NCI-H2107 (cell line): ENCODE measurements at regions not wholly inside any gene's neighbourhood (a gene's known extent, or its start where the extent isn't known, plus 50 kb on each side); places are given as distances from the start of the nearest gene placed in this dataset.

Experiments used
- DNase-seq: peaks from one replicate; lab custom pipeline; 2025; lab: John Stamatoyannopoulos, UW

DNA sequence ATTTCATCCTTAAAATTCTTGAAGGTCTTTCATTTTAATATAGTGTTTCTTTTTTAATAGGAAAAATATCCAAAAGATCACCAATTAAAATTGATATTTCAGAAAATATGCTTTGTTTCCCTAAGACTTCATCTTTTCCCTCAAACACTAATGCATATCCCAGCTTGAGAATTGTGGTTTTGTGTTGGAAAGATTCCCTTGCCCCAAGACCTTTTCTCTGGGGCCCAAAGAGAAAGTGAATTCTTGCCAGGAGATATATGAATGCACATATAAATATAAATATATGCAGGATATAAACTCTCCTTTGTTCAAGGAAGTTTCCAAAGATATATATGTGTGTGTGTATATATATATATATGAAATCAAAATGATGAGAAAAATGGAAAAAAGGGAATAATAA is 241.2 kb downstream of the FAM76B start:
- no peak for DNase-seq

GRCh38 chr11:95547976-95548375 is 241.6 kb downstream of the FAM76B start:
- no peak for DNase-seq

- no peak for DNase-seq
Observed at GRCh38 chr11:95547186-95547585, 242.4 kb downstream of the FAM76B start.

DNA sequence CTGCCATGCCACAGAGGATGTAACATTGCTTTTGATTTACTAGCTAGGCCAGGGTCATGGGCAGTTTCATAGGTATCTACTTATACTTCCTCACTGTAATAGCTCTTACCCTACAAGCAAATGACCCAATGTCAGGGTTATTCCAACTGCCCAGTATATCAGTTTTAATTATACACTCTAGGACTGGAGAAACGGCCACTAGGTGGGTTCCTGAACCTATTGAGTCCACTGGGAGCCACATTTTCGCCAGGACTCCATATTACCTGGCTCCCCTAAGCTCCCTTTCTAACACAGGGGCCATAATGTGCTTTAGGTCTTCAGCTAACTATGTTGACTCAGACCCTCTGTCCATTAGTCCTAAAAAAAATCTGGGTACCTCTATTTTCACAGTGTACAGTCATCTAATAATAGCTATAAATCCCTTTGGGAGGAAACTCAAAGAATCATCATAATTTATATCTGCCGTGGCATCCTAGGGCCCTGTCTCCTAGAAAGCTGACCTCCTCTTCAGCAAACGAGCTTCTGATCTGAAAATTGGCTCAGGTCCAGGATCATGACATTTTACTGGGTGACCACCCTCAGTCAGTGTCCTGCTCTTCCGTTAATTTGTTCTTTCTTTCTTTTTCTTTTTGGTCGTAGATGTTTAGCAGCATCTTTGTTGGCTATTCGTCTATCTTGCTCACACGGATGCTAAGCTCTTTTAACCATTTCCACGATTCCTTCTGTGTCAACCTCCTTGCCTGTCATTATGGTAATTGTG is 244.3 kb downstream of the FAM76B start:
- DNase-seq = no peak

DNA sequence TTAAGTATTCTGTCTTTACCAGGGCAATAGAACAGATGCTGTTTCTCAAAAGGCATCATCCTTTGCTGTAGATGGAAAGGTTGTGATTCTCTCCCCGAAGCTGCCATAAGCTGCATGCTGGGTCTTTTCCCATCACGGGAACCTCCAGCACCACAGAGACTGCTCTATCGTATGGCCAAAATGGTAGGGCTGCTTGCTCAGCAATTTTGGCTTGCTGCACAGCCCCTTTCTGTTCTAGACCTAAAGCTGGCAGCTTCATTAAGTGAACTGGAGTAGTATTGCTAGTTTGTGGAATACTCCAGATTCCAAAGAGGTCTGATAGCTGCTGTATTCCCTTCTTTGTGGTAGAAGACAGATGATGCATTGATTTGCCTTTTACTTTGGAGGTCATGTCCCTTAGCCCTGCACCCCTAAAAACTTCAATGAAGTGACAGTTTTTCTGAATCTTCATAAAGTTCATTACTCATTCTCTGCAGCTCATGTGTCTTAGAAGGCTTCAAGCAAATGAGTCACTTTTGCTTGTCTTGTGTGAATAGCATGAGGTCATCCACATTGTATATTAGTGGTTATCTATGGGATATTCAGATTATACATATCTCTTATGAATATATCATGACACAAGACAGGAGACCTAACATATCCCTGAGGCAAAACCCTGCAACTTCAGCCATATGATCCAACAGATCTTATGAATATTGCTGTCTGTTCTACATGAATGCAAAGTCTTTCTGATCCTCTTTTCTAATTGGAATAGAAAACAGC is 245.3 kb downstream of the FAM76B start:
- DNase-seq = no peak

GRCh38 chr11:95542868-95543551 is 246.6 kb downstream of the FAM76B start:
- DNase-seq = no peak

DNA sequence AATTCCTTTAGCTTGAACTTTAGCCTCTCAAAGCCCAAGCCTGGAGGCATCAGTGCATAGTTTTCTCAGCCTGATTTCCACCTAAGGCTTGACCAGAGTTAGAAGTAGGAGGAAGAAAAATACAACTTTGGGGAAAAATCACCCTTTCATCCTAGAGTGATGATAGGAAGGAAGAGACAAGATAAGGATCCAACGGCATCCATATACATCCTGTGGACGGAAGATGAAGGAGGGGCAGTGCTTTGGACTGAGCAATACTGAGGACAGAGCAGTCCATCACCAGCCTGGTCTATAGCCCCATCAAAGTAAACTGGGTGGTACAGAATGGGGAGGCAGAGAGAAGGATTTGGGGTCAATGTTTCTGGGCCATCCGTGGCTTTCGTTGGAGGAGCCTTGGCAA is 247.9 kb downstream of the FAM76B start:
- DNase-seq = no peak

GRCh38 chr11:95536047-95536690 is 253.4 kb downstream of the FAM76B start:
- DNase-seq = no peak

GRCh38 chr11:95534809-95535208 is 254.8 kb downstream of the FAM76B start:
- no peak for DNase-seq

DNA sequence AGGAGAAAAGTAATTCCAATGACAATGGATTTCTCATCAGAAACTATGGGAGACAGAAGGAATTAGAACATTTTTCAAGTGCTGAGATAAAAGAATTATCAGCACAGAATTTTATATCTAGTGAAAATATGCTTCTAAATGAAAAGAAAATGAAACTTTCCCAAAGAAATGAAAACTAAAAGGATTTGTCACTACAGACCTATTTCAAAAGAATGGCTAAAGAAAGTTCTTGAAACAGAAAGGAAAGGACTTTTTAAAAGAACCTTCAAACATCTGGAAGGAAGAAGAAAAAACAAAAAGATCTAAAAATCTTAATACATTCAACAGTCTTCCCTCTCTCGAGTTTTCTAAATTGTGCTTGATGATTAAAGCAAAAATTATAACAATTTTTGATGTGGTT is 255.4 kb downstream of the FAM76B start:
- DNase-seq = no peak

DNA sequence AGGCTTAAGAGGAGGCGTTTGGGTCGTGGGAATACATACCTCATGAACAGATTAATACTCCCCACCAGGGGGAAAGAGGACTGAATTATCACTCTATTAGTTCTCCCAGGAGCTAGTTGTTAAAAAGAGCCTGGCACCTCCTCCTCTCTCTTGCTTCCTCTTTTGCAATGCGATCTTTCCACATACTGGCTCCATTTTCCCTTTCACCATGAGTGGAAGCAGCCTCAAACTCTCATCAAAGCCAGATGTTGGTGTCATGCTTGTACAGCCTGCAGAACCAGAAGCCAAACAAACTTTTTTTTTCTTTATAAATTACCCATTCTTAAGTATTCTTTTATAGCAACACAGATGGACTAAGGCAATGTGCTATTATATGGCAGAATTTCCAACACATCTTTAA is 258.5 kb downstream of the FAM76B start:
- no peak for DNase-seq

DNA sequence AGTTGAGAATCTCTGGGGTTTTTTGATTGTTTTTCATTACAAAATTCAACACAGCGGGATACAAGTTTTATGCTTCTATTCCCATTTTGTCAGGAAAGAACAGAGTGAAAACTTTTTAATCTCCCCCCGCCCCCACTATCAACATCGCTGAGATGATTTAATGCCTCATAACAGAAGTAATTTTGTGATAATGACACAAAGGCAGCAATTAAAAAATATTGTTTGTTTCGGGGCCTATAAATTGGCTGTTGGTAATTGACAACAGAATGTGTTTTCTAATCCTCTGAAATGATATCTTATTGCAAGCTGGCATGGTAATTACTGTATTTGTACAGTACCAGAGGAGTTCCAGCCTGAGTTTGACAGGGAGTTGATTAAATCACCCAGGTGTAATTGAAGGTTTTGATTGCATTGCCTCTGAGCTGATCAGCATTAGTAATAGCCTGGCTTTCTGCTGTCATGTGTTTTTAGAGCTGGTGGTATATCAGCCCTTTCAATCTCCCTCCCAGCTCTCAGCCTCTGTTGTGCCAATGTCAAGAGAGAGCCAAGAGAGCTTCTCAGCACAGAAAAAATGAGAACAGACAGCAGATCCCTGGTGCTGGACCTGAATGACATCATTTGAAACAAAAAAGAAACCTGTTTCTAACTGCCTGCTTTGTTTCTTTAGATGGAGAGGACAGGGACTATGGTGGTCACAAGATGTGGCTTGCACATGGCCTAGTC is 265.1 kb downstream of the FAM76B start:
- DNase-seq = no peak

GRCh38 chr11:95522874-95523273 is 266.7 kb downstream of the FAM76B start:
- no peak for DNase-seq

DNA sequence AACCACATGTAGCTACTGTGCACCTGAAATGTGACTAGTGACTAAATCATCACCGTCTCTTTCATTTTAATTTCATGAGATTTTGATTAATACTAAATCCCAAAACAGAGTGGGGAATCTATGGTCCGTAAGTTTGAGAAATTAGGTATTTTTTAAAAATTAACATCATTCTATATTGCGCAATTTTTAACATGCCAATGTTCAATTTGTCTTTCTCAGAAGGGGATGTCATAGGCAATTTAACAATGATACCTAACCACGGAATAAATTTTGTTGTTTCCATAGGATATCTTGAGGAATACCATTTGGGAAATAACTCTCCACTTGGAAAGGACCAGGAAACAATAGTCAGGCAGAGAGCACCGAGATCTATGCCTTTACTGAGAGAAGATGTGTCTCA is 267.7 kb downstream of the FAM76B start:
- no peak for DNase-seq

GRCh38 chr11:95521133-95521542 is 268.4 kb downstream of the FAM76B start:
- DNase-seq = no peak

- no peak for DNase-seq
Observed at GRCh38 chr11:95520369-95521132, 269.0 kb downstream of the FAM76B start.

DNA sequence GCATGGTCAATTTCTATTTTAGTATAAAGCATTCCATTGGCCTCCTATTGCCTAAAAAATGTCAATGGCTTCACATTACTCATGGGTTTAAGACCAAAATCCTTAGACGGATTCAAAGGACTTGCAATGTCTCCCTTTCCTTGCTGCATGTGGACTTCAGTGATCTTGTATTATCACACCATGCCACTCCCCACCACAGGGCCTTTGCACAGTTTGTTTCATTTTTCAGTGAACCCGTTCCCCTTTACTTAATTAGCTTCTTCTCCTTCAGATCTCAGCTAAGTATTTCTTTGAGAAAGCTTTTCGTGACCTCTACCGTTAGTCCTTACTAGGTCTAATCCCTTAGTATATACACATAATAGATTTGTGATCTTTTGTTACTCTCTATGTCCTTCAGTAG is 269.7 kb downstream of the FAM76B start:
- DNase-seq = no peak

DNA sequence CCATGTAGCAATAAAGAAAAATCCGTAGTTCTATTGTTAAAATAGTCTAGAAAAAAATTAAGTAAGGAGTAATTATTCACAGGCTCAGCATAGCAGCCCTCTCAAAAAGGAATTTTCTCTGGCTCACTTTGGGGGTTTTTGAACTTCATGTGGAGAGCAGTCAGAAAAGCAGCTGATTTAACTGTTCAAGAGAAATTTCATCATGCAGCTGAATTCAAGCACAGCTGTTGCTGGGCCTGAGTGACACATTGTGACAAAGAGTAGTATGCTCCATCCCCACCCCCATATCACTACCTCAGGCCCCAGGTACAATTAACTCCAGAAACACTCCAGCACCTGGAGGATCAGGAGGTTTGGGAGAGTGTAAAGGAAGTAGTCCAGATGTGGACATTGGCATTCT is 272.1 kb downstream of the FAM76B start:
- no peak for DNase-seq

GRCh38 chr11:95516786-95517185 is 272.8 kb downstream of the FAM76B start:
- DNase-seq = no peak

DNA sequence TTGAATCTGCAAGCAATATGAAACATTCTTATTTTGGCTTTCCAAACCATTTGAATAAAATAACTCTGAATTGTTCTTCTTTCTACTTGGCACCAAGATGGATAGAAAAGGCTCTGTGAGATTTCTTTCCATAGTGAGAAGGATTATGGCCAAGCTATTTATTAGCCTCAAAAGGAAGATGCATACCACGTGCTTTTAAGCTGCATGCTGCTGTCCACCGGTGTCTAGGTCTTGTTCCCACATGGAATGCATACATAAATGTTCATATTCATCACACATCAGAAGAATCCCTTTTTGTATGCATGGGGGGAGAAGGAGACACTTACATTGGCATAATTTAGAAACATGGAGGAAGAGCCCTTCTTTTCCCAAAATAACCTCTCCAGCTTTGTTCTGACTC is 273.4 kb downstream of the FAM76B start:
- no peak for DNase-seq

DNA sequence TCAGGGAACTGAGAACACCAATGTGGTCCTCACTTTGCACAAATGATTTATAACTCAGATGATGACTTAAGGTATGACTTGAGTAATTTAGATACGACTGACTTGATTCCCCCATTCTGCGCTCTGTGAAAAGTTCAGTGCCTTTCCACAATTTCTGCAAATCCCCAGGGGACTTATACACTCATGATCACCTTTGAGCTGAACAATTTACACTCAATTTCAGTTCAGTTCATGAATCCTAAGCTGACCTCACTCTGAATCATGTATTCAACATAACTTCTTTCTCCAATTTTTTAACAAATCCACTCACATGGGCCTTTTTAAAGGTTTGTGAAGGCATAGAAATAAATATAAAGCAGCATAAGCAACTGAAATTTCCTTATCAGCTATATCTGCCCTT is 274.2 kb downstream of the FAM76B start:
- DNase-seq = no peak
